HEK293 (cell line): ENCODE measurements at regions not wholly inside any gene's neighbourhood (a gene's known extent, or its start where the extent isn't known, plus 50 kb on each side); places are given as distances from the start of the nearest gene placed in this dataset.

ENCODE experiments used
- ATF2 ChIP-seq: fragments of 450-650 bp; formaldehyde crosslinking; IDR thresholded peaks from 2 replicates; pipeline ENCODE4 v1.5.1; 2016; ENCODE audit warnings: missing biosample characterization, missing genetic modification characterization, low read depth
- BCL6B ChIP-seq: fragments of 450-650 bp; formaldehyde crosslinking; IDR thresholded peaks from 2 replicates; pipeline ENCODE4 v1.5.1; 2017; ENCODE audit warnings: missing biosample characterization, missing genetic modification characterization
- CTCF ChIP-seq: fragments of 450-650 bp; formaldehyde crosslinking; IDR thresholded peaks from 2 replicates; pipeline ENCODE4 v1.5.1; 2016; ENCODE audit warnings: missing biosample characterization, missing genetic modification characterization
- HOXA7 ChIP-seq: sonication (generic); formaldehyde crosslinking; IDR thresholded peaks from 2 replicates; pipeline ENCODE4 v1.8.1; 2022; ENCODE audit warnings: missing genetic modification reagents, borderline replicate concordance
- KLF7 ChIP-seq: fragments of 450-650 bp; formaldehyde crosslinking; IDR thresholded peaks from 2 replicates; pipeline ENCODE4 v1.5.1; 2016; ENCODE audit warnings: missing biosample characterization, missing genetic modification characterization, borderline replicate concordance
- MYNN ChIP-seq: fragments of 450-650 bp; formaldehyde crosslinking; IDR thresholded peaks from 2 replicates; pipeline ENCODE4 v1.5.1; 2016; ENCODE audit warnings: missing biosample characterization, missing genetic modification characterization, borderline replicate concordance
- TCF7L2 ChIP-seq: IDR thresholded peaks from 2 replicates; pipeline ENCODE4 v1.6.1; 2011; ENCODE audit warnings: low read depth, mild to moderate bottlenecking, inconsistent platforms, low read length, moderate library complexity, borderline replicate concordance
- ZBTB20 ChIP-seq: fragments of 450-650 bp; formaldehyde crosslinking; IDR thresholded peaks from 2 replicates; pipeline ENCODE4 v1.5.1; 2016; ENCODE audit warnings: missing biosample characterization, missing genetic modification characterization
- ZNF24 ChIP-seq: fragments of 450-650 bp; formaldehyde crosslinking; IDR thresholded peaks from 2 replicates; pipeline ENCODE4 v1.5.1; 2016; ENCODE audit warnings: missing biosample characterization, missing genetic modification characterization
- ZNF274 ChIP-seq, 2 experiments: fragments of 200-500 bp in 1 of 2; fragments of 450-650 bp in 1 of 2; sonication (Bioruptor generic) in 1 of 2; formaldehyde crosslinking in 1 of 2; IDR thresholded peaks; 2 replicates each; pipeline versions ENCODE4 v1.5.1 to v1.6.1; 2014 to 2016; ENCODE audit warnings: borderline replicate concordance in 1 of 2, inconsistent platforms in 1 of 2, low read length in 1 of 2, missing biosample characterization in 1 of 2, missing genetic modification characterization in 1 of 2
- ZNF362 ChIP-seq: fragments of 450-650 bp; formaldehyde crosslinking; IDR thresholded peaks from 2 replicates; pipeline ENCODE4 v1.5.1; 2016; ENCODE audit warnings: missing biosample characterization, missing genetic modification characterization
- ZNF37A ChIP-seq: fragments of 450-650 bp; IDR thresholded peaks from 2 replicates; pipeline ENCODE4 v1.5.1; 2018; ENCODE audit warnings: missing biosample characterization, missing genetic modification characterization
- ZNF623 ChIP-seq: fragments of 450-650 bp; formaldehyde crosslinking; IDR thresholded peaks from 2 replicates; pipeline ENCODE4 v1.5.1; 2016; ENCODE audit warnings: missing biosample characterization, missing genetic modification characterization
- ZNF747 ChIP-seq: fragments of 450-650 bp; formaldehyde crosslinking; IDR thresholded peaks from 2 replicates; pipeline ENCODE4 v1.5.1; 2016; ENCODE audit warnings: missing biosample characterization, missing genetic modification characterization

- TF ChIP-seq ZNF623 (tag by site-specific recombination) (no peak), ATF2 (tag by site-specific recombination) (no peak), TCF7L2 (no peak), ZNF274 (IDR thresholded peaks at IDR 0.05; ENCODE audit: low read length) (no peak), ZNF274 (tag by site-specific recombination; IDR thresholded peaks at IDR 0.05; ENCODE audit: borderline replicate concordance) (no peak), ZNF747 (no peak), HOXA7 (CRISPR knock-in tag) (no peak), KLF7 (tag by site-specific recombination) (no peak), ZBTB20 (tag by site-specific recombination) (no peak), BCL6B (tag by site-specific recombination) (no peak), MYNN (tag by site-specific recombination) (no peak), CTCF (no peak), ZNF24 (tag by site-specific recombination) (no peak), ZNF362 (tag by site-specific recombination) (no peak), ZNF37A (tag by site-specific recombination) (no peak)
Measured at GRCh38 chr2:138329591-138329990, 172.0 kb upstream of the SPOPL start.
